ENCODE measurements at regions not wholly inside any gene's neighbourhood (a gene's known extent, or its start where the extent isn't known, plus 50 kb on each side); places are given as distances from the start of the nearest gene placed in this dataset.

DNA sequence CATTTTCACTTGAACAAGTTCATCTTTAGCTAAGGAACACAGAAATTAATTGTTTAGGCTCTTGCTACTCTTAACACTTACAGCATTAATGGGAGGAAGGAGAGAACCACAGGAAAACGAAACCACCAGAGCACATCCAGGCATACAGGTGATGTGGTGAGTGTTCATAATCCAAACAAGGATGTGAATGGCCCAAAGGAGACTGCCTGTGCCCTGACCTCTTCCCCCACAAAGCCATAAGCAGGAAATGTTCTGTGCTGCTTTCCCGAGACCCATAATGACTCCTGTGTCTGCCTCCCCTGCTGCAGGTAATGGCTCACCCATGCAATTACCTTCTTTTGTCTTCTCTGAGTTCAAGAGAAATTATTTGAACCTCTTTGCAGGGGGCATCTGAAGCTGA, 295.9 kb upstream of the LINC00305 start:
- Histone ChIP-seq H3K4me1 (no peaks in the 10 kb centered on the region), H3K27me3 (no peaks in the 10 kb centered on the region), H3K4me3 (no peak overlapping the region), H3K27ac (no peak overlapping the region), H3K36me3 (no peaks in the 10 kb centered on the region), H3K9me3 (no peaks in the 10 kb centered on the region)
- no peak for TF ChIP-seq POLR2AphosphoS5 (IDR thresholded peaks at IDR 0.05)
- TF ChIP-seq, protein P1, sequence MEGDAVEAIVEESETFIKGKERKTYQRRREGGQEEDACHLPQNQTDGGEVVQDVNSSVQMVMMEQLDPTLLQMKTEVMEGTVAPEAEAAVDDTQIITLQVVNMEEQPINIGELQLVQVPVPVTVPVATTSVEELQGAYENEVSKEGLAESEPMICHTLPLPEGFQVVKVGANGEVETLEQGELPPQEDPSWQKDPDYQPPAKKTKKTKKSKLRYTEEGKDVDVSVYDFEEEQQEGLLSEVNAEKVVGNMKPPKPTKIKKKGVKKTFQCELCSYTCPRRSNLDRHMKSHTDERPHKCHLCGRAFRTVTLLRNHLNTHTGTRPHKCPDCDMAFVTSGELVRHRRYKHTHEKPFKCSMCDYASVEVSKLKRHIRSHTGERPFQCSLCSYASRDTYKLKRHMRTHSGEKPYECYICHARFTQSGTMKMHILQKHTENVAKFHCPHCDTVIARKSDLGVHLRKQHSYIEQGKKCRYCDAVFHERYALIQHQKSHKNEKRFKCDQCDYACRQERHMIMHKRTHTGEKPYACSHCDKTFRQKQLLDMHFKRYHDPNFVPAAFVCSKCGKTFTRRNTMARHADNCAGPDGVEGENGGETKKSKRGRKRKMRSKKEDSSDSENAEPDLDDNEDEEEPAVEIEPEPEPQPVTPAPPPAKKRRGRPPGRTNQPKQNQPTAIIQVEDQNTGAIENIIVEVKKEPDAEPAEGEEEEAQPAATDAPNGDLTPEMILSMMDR (IDR thresholded peaks at IDR 0.05) = no peak
- TF ChIP-seq POLR2A (IDR thresholded peaks at IDR 0.05) = no peak
- no peak for TF ChIP-seq EP300 (IDR thresholded peaks at IDR 0.05)
- no peak for DNase-seq
- WGBS, 2 donors = 14 to 19% methylated on average over 2 of the region's 2 CpGs
- intact Hi-C loops (cut with DNase I) = no loop called here

DNA sequence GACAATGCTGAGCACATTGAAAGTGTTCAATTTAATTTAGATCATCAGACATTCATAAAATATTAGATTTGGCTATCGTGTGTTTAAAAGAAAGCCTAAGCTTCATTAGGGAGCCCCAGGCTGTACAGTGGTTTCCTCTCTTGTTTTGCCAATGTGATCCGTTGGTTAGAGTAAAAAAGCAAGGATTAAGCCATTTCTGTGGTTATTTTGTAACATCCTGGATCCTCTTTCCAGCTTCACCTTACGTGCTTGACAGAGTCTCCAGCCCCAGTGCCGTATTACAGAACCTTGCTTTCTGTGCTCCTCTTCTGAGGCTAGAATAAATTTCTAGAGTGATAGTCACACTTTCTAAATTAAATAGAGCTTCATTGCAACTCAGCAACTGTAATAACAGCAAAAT, 289.3 kb upstream of the LINC00305 start:
- no peaks in the 10 kb centered on the region for H3K36me3 ChIP-seq
- H3K27me3 ChIP-seq = no peaks in the 10 kb centered on the region
- H3K4me3 ChIP-seq = no peak overlapping the region
- intact Hi-C loops (cut with DNase I) = no loop called here
- H3K9me3 ChIP-seq = peaks cover 0 to 4% (median 0%) of the 10 kb centered on the region in 4 donors
- WGBS, 2 donors = 79 to 80% methylated on average over 4 of the region's 4 CpGs
- H3K4me1 ChIP-seq = no peaks in the 10 kb centered on the region
- H3K27ac ChIP-seq = no peak overlapping the region
- TF ChIP-seq POLR2AphosphoS5 (IDR thresholded peaks at IDR 0.05) = no peak
- no peak for TF ChIP-seq EP300 (IDR thresholded peaks at IDR 0.05)
- no peak for TF ChIP-seq POLR2A (IDR thresholded peaks at IDR 0.05)
- TF ChIP-seq, protein P1 (IDR thresholded peaks at IDR 0.05) = no peak
- DNase-seq = no peak

DNA sequence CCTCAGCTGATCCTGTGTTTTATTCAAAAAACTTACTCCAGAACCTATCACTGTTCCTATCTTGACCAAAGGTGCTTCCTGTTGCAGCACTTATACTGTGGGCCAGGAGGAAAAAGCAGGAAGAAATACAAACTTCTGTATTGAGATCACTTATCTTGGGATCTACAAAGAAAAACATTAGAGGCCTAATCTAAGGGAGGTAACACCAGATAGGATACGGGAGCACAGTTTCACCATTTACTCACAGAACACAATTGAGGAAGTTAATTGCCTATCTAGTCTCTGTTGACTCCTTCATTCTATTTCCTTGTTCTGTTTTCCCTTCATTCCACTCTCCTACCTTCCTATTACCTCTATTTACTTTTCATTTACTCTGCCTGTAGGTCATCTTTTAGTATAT, 287.2 kb upstream of the LINC00305 start:
- intact Hi-C loops (cut with DNase I) = no loop called here
- no peak for TF ChIP-seq EP300 (IDR thresholded peaks at IDR 0.05)
- TF ChIP-seq POLR2A (IDR thresholded peaks at IDR 0.05) = no peak
- TF ChIP-seq, protein P1 (IDR thresholded peaks at IDR 0.05) = no peak
- TF ChIP-seq POLR2AphosphoS5 (IDR thresholded peaks at IDR 0.05) = no peak
- 12 to 20% methylated on average over 1 of the region's 1 CpG for WGBS, 2 donors

DNA sequence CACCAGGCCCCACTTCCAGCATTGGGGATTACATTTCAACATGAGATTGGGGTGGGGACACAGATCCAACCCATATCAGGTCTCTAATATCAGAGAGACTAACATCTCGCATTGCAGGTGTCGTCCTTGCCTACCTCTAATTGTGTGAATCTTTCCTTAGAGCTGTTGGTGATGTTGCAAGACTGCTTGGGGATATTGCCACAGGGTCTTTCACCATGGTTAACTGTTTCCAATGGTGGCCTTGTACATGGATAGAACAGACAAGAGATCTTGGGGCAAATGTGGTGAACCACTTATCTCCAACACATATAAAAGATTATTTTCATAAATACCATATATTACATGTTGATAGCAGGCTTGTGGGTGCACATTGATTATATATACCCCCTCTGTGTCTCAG, 270.3 kb upstream of the LINC00305 start:
- 85 to 89% methylated on average over 2 of the region's 2 CpGs for WGBS, 2 donors
- Histone ChIP-seq H3K36me3 (no peaks in the 10 kb centered on the region), H3K4me1 (no peaks in the 10 kb centered on the region), H3K27ac (no peak overlapping the region), H3K9me3 (peaks cover 0 to 3% (median 0%) of the 10 kb centered on the region in 4 donors), H3K4me3 (no peak overlapping the region), H3K27me3 (no peaks in the 10 kb centered on the region)
- TF ChIP-seq POLR2A (IDR thresholded peaks at IDR 0.05) (no peak), POLR2AphosphoS5 (IDR thresholded peaks at IDR 0.05) (no peak)
- intact Hi-C loops (cut with DNase I) = no loop called here
- no peak for DNase-seq

More for the DNA sequence above, 287.2 kb upstream of the LINC00305 start:
- Histone ChIP-seq H3K27ac (no peak overlapping the region), H3K27me3 (no peaks in the 10 kb centered on the region), H3K36me3 (no peaks in the 10 kb centered on the region), H3K4me3 (no peak overlapping the region), H3K4me1 (no peaks in the 10 kb centered on the region), H3K9me3 (peaks cover 0 to 4% (median 0%) of the 10 kb centered on the region in 4 donors)
- DNase-seq = no peak

DNA sequence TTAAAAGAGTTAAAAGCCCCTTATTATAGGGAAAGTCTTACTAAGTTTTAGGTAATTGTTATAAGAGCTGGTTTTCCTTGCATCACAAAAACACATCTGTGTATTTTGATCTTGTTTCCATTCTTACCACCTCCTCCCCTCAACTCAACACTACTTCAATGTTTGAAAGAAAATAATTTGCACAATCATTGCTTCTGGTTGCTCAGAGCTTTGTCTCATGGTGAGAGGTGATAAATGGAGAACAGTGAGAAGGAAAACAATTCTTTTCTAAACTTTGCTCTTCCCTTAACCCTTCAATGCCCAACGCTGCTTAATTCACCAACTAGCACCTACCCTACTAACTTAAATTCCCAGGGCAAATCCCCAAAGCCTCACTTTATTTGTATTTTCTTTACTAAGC, 268.1 kb upstream of the LINC00305 start:
- no peak overlapping the region for H3K27ac ChIP-seq
- no peak overlapping the region for H3K4me3 ChIP-seq
- no peaks in the 10 kb centered on the region for H3K36me3 ChIP-seq
- no peaks in the 10 kb centered on the region for H3K27me3 ChIP-seq
- TF ChIP-seq EP300 (IDR thresholded peaks at IDR 0.05) (no peak), POLR2AphosphoS5 (IDR thresholded peaks at IDR 0.05) (no peak), POLR2A (IDR thresholded peaks at IDR 0.05) (no peak)
- TF ChIP-seq, protein P1 (IDR thresholded peaks at IDR 0.05) = no peak
- intact Hi-C loops (cut with DNase I) = no loop called here
- no peaks in the 10 kb centered on the region for H3K9me3 ChIP-seq
- H3K4me1 ChIP-seq = no peaks in the 10 kb centered on the region
- no peak for DNase-seq
- WGBS, 2 donors = 48 to 67% methylated on average over 1 of the region's 1 CpG
